Lower leg skin (tissue), 4 donors: ENCODE measurements at regions not wholly inside any gene's neighbourhood (a gene's known extent, or its start where the extent isn't known, plus 50 kb on each side); places are given as distances from the start of the nearest gene placed in this dataset.
A peak's percentile ranks its signal among the peaks of the same experiment; 100 is the strongest.
"Not testable (repeated sequence)": the region's sequence is repeated elsewhere in the genome, so short reads cannot be mapped to it uniquely, and the experiment has no call there.

ENCODE experiments used
- DNase-seq, 2 donors: peaks; one replicate each; pipeline ENCODE4 v3.0.0-alpha.2; 2019; ENCODE audit warnings: low spot score in 2 of 2
- H3K4me3 ChIP-seq: fragments of 200-600 bp; sonication (generic); 2 replicates; pipeline ENCODE4 v1.5.1; 2017; ENCODE audit warnings: mild to moderate bottlenecking, low read depth; ENCODE audit not compliant: poor library complexity, severe bottlenecking
- POLR2A ChIP-seq, 2 donors: fragments of 450-650 bp; IDR thresholded peaks; one replicate each; pipeline ENCODE4 v1.6.1; 2016 to 2017; ENCODE audit warnings: antibody characterized with exemption in 2 of 2, mild to moderate bottlenecking in 1 of 2, moderate library complexity in 1 of 2
- WGBS, 2 donors: methylation state at CpG; one replicate each; pipeline ENCODE4 v1.1.5; 2018; 5-methylcytosine and 5-hydroxymethylcytosine counted together
- intact Hi-C: fragments of 100-400 bp; cut with DNase I; formaldehyde crosslinking; loops from one replicate; pipeline ENCODE4 v1.15.0; 2023; ENCODE audit warnings: low total_unique reads
- TF ChIP-seq, protein P1 (sequence below), 3 donors: fragments of 450-650 bp; IDR thresholded peaks; one replicate each; pipeline ENCODE4 v1.5.1; 2016; ENCODE audit warnings: antibody characterized with exemption in 3 of 3, mild to moderate bottlenecking in 3 of 3, moderate library complexity in 2 of 3

DNA sequence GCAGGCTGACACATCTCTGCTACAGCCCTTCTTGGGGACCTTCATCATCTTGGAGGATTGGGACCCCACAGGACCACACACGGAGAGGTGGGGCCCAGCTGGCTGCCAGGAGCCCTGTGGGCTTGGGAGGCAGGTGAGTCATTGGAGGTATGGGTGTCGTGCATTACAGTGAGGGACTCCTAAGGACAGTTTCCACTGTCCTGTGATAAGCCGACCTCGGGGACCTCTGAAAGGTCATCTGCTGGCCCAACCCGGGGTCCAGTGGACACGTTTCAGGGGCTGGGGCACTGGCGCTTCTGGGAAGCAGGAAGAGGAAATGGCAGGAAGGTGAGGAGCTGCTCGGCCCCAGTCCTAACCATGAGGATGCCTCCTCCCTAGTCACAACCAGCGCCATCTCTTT, 238.0 kb downstream of the BCL11B start:
- intact Hi-C loops = no loop called here
- 88 to 92% methylated on average over 9 of the region's 9 CpGs for WGBS, 2 donors
- DNase-seq = peak in 1 of 2 donors; percentile 75
- TF ChIP-seq, protein P1, sequence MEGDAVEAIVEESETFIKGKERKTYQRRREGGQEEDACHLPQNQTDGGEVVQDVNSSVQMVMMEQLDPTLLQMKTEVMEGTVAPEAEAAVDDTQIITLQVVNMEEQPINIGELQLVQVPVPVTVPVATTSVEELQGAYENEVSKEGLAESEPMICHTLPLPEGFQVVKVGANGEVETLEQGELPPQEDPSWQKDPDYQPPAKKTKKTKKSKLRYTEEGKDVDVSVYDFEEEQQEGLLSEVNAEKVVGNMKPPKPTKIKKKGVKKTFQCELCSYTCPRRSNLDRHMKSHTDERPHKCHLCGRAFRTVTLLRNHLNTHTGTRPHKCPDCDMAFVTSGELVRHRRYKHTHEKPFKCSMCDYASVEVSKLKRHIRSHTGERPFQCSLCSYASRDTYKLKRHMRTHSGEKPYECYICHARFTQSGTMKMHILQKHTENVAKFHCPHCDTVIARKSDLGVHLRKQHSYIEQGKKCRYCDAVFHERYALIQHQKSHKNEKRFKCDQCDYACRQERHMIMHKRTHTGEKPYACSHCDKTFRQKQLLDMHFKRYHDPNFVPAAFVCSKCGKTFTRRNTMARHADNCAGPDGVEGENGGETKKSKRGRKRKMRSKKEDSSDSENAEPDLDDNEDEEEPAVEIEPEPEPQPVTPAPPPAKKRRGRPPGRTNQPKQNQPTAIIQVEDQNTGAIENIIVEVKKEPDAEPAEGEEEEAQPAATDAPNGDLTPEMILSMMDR (IDR thresholded peaks at IDR 0.05) = no peak
- no peak for TF ChIP-seq POLR2A (IDR thresholded peaks at IDR 0.05)
- H3K4me3 ChIP-seq = no peak overlapping the region

DNA sequence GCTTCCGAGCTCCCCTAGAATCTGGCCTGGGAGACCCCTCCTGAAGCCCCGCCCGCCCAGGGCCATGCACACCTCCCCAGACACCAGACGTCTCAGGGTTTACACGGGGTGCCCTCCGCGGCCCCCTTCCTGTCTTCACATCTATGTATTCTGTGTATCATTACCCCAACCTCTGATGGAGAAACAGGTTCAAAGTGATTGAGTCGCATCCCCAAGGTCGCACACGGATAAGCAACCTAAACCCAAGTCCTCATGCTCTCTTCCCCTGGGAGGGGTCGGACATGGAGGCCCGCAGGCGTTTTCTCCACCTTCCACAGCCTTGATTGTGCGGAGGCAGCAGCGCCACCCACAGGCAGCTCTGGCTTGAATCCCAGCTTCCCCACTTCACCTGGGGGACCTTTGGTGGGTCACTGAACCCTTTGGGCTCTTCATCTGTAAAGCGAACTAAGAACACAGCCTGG, 237.3 kb downstream of the BCL11B start:
- no peak overlapping the region for H3K4me3 ChIP-seq
- TF ChIP-seq POLR2A (IDR thresholded peaks at IDR 0.05) = no peak
- TF ChIP-seq, protein P1 (IDR thresholded peaks at IDR 0.05) = no peak
- DNase-seq = peak in 1 of 2 donors; percentile 84
- WGBS, 2 donors = 88 to 90% methylated on average over 16 of the region's 16 CpGs
- intact Hi-C loops = no loop called here

DNA sequence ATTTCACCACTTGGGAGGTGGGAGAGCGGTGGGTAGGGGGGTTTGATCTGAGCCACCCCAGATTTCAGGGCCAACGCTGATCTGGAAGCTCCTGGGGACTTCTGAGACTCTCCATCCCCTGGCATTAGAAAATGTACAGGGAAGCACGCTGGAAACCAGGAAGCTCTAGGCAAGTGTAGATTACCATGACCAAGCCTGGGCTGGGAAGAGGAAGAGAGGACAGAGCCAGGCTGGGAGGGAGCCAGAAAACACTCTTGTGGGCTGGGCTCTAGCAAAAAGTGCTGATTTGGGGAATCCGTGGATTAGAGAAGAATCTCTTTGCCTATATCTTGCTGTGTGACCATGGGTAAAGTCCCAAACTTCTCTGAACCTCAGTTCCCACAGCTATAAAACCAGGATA, 236.7 kb downstream of the BCL11B start:
- no peak for TF ChIP-seq POLR2A (IDR thresholded peaks at IDR 0.05)
- TF ChIP-seq, protein P1 (IDR thresholded peaks at IDR 0.05) = no peak
- intact Hi-C loops = no loop called here
- no peak overlapping the region for H3K4me3 ChIP-seq
- 40 to 51% methylated on average over 4 of the region's 4 CpGs for WGBS, 2 donors
- peak; percentile 69 to 93 for DNase-seq

DNA sequence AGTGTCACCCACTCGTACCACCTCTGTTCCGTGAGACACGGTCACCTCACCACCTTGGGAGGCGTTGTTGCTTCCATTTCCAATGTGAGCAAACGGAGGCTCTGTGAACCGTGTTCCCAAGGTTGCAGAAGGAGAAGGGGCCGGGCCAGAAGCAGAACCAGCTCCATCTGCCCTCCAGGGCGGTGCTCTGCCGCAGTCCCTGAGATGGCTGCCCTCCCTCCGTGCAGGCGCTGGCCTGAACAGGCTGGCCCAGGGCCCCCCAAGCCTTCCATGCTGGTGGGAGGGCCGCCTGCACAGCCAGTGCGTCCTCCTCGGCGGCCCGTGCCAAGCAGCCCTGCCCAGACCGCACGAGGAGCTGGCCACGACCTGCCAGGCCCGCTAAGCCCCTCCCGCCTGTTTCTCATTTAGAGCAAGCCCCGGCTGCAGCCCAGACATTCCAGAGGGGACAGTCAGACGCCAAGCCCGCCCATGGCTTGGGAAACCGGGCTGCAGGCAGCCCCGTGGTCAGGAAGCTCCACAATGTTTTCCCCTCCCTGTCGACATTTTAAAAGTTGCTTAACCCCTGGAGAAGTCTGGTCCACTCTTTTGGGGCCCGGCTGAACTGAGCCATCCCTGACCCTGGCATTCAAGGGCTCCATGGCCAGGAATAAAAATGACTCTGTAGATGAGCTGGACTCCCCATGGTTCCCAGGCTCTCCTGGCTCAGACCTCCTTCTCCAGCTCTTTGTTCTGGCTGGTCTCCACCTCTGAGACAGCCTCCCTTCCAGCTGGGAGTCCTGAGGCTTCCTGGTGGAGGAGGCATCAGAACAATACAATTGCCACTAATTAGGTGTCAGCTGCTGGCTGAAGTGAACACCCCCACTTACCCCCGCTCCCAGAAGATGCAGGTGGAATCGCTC, 236.0 kb downstream of the BCL11B start:
- peak; percentile 88 to 97 for DNase-seq
- intact Hi-C loops = no loop called here
- no peak for TF ChIP-seq POLR2A (IDR thresholded peaks at IDR 0.05)
- TF ChIP-seq, protein P1 (IDR thresholded peaks at IDR 0.05) = no peak
- H3K4me3 ChIP-seq = no peak overlapping the region
- 19 to 21% methylated on average over 30 of the region's 30 CpGs for WGBS, 2 donors

DNA sequence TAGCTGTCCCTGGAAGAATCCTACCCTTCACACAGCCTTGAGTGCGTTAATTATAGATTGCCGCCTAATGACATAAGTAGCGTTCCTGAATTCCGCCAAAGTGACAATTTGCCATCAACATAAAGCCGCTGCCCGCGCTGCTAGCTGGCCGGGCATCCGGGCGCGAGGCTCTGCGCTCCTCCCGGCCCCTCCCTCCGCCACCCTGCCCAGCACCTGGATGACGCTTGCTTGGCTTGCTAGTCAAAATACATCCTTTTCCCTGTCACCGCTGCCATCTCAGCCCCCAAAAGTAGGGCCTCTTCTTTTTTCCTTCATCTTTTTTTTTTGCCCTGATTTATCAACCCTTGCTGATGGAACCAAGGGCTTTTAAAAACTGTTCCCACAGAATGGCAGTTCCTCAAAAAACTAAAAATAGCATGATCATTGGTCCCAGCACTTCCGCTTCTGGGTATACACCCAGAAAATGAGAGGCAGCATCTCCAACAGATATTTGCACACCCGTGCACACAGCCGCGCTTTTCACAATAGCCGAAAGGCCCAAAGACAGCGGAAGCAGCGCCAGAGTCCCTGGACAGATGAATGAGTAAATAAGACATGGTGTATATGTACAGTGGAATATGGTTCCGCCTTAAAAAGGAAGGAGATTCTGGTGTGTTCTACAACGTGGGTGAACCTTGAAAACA, 235.2 kb downstream of the BCL11B start:
- DNase-seq = peak; percentile 42 to 84
- TF ChIP-seq, protein P1 (IDR thresholded peaks at IDR 0.05) = no peak
- TF ChIP-seq POLR2A (IDR thresholded peaks at IDR 0.05) = no peak
- WGBS, 2 donors = 82 to 83% methylated on average over 25 of the region's 25 CpGs
- H3K4me3 ChIP-seq = no peak overlapping the region
- intact Hi-C loops = no loop called here

DNA sequence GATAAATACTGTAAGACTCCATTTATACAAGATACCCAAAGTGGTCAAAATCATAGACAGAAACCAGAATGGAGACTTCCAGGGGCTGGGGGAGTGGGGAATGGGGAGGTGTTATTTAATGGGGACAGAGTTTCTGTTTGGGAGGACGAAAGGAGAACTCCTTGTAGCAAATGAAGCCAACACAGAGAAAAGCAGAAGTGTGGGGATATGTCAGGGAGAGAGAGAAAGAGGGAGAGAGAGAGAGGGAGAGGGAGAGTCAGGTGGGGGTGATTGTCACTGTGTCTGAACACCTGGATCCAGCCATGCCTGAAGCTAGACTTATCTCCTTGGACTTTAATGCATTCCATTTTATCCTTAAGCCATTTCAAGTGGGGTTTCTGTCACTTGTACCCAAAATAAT, 234.7 kb downstream of the BCL11B start:
- DNase-seq = peak in 1 of 2 donors; percentile 14
- WGBS, 2 donors = 80 to 90% methylated on average over 1 of the region's 1 CpG
- intact Hi-C loops, H3K4me3 ChIP-seq: not testable (repeated sequence)
